Psoas muscle (tissue), 7 donors: ENCODE measurements at regions not wholly inside any gene's neighbourhood (a gene's known extent, or its start where the extent isn't known, plus 50 kb on each side); places are given as distances from the start of the nearest gene placed in this dataset.

Experiments
- ATAC-seq, 4 donors: fragments of 200-7000 bp; cut with Tn5 transposase; one replicate each; pipeline ENCODE4 v1.9.1; 2020; ENCODE audit warnings: moderate library complexity in 3 of 4, mild to moderate bottlenecking in 2 of 4
- DNase-seq, 2 donors: peaks; one replicate each; pipeline ENCODE4 v3.0.0-alpha.2; 2020
- H3K27ac ChIP-seq: fragments of 200-600 bp; one replicate; pipeline ENCODE4 v1.8.0; 2022
- H3K27me3 ChIP-seq, 3 donors: fragments of 200-600 bp in 1 of 3; one replicate each; pipeline versions ENCODE4 v1.6.1 to v1.8.0; 2013 to 2022; ENCODE audit warnings: low read length in 2 of 3, mild to moderate bottlenecking in 2 of 3, moderate library complexity in 1 of 3; ENCODE audit not compliant: insufficient read depth in 3 of 3
- H3K36me3 ChIP-seq, 2 donors: fragments of 200-600 bp in 1 of 2; one replicate each; pipeline versions ENCODE4 v1.6.1 to v1.8.0; 2013 to 2022; ENCODE audit warnings: low read depth in 1 of 2, mild to moderate bottlenecking in 1 of 2, moderate library complexity in 1 of 2; ENCODE audit not compliant: insufficient read depth in 1 of 2
- H3K4me1 ChIP-seq: fragments of 200-600 bp; one replicate; pipeline ENCODE4 v1.8.0; 2022
- H3K4me3 ChIP-seq: fragments of 200-600 bp; one replicate; pipeline ENCODE4 v1.8.0; 2022; ENCODE audit warnings: mild to moderate bottlenecking
- H3K9me3 ChIP-seq: fragments of 200-600 bp; one replicate; pipeline ENCODE4 v1.8.0; 2022
- CTCF ChIP-seq: fragments of 200-600 bp; IDR thresholded peaks from one replicate; pipeline ENCODE4 v1.8.0; 2022; ENCODE audit warnings: antibody characterized with exemption
- WGBS, 3 donors: extraction: QIAGEN DNeasy Blood & Tissue Kit; methylation state at CpG; one replicate each; pipeline versions ENCODE4 v1.1.6 to v1.1.7; 2013; 5-methylcytosine and 5-hydroxymethylcytosine counted together
- intact Hi-C, 2 donors: fragments of 100-400 bp; cut with DNase I; formaldehyde crosslinking; loops; one replicate each; pipeline versions ENCODE4 v1.11.0 to v1.14.2; 2022
- donor health status: healthy with polysubstance abuse.
- donor health status: DM: no; HTN: no; CAD: no; lungs with moderate emphysema.
- donor health status: Bipolar disorder and iron deficiency.
- donor health status: healthy.
- donor health status: DM: yes; HTN: yes; CAD: no.
- donor health status: DM: no; HTN: no; CAD: no.
- donor health status: DM: yes; HTN: yes; CAD: no.

DNA sequence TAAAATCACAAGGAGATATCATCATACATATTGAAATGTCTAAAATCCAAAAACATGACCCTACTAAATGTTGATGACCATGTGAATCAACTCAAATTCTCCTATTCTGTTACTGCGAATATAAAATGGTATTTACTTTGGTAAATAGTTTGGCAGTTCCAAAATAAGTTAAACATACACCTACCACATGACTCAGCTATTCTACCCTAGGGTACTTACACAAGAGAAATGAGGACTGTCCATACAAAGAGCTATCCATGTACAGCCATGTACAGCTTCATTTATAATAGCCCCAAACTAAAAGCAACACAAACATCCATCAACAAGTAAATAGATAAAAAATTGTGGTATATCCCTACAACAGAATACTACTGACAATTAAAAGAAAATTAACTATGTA lies 346.1 kb upstream of the TENM4 start:
- TF ChIP-seq CTCF: no peak
- H3K4me1 ChIP-seq: no peaks in the 10 kb centered on the region
- no peak overlapping the region for H3K4me3 ChIP-seq
- no peaks in the 10 kb centered on the region for H3K27me3 ChIP-seq
- DNase-seq (no peak), ATAC-seq (no peak)
- WGBS, 3 donors: 84 to 96% (median 95%) methylated on average over 1 of the region's 1 CpG
- no peaks in the 10 kb centered on the region for H3K9me3 ChIP-seq
- no peak overlapping the region for H3K27ac ChIP-seq
- H3K36me3 ChIP-seq: no peaks in the 10 kb centered on the region
- intact Hi-C loops: no loop called here

DNA sequence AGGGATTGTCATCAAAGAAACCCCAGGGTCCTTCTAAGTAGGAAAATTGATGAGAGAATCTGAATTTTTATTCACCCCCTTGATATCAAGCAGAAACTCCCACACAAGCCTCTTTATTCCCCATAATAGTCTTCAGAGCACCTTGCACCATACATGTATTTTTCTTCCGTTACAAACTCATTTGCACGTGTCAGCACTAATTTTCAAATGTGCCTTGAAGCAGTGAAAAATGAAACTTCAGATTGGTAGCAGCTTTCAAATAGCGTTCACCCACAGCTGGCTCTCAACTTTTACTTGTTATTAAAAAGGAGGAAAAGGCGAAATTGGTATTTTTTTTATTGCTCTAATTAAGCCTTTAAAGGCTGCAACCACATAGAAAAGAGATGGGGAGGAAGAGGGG lies 343.0 kb upstream of the TENM4 start:
- H3K36me3 ChIP-seq: no peaks in the 10 kb centered on the region
- 16 to 31% (median 19%) methylated on average over 4 of the region's 4 CpGs for WGBS, 3 donors
- no peak for TF ChIP-seq CTCF
- no peaks in the 10 kb centered on the region for H3K4me1 ChIP-seq
- intact Hi-C loops: no loop called here
- ATAC-seq (no peak), DNase-seq (no peak)
- H3K4me3 ChIP-seq: no peak overlapping the region
- no peaks in the 10 kb centered on the region for H3K27me3 ChIP-seq
- H3K9me3 ChIP-seq: no peaks in the 10 kb centered on the region
- H3K27ac ChIP-seq: no peak overlapping the region

DNA sequence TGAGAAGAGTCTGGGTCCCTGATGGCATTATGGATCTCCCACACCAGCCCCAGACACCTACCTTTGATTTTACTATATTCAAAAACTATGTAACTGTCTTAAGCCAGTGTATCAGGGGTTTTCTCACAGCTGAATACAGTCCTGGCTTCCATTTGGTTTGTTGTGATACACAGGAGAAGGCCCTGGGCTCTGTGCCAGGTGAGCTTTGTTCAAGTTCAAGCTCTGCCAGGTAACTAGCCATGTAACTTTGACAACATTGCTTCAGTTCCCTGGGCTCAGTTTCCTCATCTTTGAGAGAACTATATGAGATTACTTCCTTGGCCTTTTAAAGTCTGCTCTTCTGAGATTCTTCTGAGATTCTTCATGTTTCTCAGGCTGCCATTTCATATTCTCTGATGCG lies 327.5 kb upstream of the TENM4 start:
- TF ChIP-seq CTCF: no peak
- ATAC-seq (no peak), DNase-seq (no peak)
- no peaks in the 10 kb centered on the region for H3K4me1 ChIP-seq
- H3K27ac ChIP-seq: no peak overlapping the region
- H3K9me3 ChIP-seq: no peaks in the 10 kb centered on the region
- H3K36me3 ChIP-seq: no peaks in the 10 kb centered on the region
- no peaks in the 10 kb centered on the region for H3K27me3 ChIP-seq
- H3K4me3 ChIP-seq: no peak overlapping the region
- intact Hi-C loops: no loop called here
- WGBS, 3 donors: 4 to 40% (median 38%) methylated on average over 1 of the region's 1 CpG

DNA sequence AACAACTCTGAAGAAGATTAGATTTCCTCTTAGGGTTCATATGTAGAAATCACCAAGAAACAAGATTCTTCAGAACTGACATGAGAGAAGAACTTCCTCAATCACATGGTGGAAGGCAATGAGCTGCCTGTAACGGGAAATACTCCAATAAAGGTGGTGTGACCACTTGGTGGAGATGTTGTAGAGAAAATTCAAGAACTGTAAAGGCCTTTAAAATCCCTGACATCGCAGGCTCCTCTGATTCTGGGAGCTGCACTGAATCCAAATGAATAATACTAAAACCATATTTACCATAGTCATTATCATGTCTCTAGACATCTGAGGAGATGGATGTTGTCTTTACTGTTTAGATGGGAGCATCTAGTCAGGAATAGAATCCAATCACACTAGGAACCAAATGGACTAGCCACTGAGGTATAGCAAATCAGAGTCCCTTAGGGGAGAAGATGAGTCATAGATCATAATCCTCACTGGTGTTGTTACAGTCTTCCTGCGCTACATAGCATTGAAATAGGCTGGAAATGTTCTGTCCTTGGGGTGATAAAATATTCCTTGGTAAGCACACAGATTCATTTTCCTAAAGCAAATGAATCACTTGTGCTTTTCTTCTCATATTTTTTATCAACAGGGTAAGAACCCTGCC lies 321.6 kb upstream of the TENM4 start:
- Histone ChIP-seq H3K36me3 (no peaks in the 10 kb centered on the region), H3K27me3 (no peaks in the 10 kb centered on the region), H3K4me3 (no peak overlapping the region), H3K9me3 (no peaks in the 10 kb centered on the region), H3K4me1 (no peaks in the 10 kb centered on the region), H3K27ac (no peak overlapping the region)
- ATAC-seq: peak in 1 of 4 donors; percentile 46
- DNase-seq: no peak
- 40 to 54% (median 41%) methylated on average over 3 of the region's 3 CpGs for WGBS, 3 donors
- TF ChIP-seq CTCF: no peak
- intact Hi-C loops: no loop called here

DNA sequence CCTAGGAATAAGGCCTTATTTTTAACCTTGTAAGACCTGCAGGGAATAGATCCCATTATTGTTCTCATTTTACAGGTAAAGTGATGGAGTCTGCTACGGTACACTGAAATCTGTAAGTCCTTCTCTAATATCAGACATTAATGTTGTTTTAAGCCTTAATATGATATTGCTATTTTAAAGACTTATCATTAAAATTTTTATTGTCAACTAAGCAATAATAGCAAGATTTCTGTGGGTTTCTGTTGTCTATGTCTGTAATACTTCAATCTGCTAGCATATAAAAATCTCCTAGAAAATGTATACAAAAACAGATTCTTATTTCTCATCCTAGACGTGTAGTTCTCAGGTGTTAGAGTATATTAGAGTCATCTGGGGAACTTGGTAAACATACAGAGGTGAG lies 317.5 kb upstream of the TENM4 start:
- no peaks in the 10 kb centered on the region for H3K4me1 ChIP-seq
- no peak for DNase-seq
- WGBS, 3 donors: 65 to 75% (median 72%) methylated on average over 2 of the region's 2 CpGs

More for the DNA sequence above, 317.5 kb upstream of the TENM4 start:
- H3K4me3 ChIP-seq: no peak overlapping the region
- ATAC-seq: no peak
- no peaks in the 10 kb centered on the region for H3K9me3 ChIP-seq
- H3K27ac ChIP-seq: no peak overlapping the region
- TF ChIP-seq CTCF: no peak
- intact Hi-C loops: no loop called here
- no peaks in the 10 kb centered on the region for H3K36me3 ChIP-seq
- no peaks in the 10 kb centered on the region for H3K27me3 ChIP-seq
